CD4-positive, alpha-beta T cell treated with Interleukin-10 for 1 hour (primary cell): ENCODE measurements at regions not wholly inside any gene's neighbourhood (a gene's known extent, or its start where the extent isn't known, plus 50 kb on each side); places are given as distances from the start of the nearest gene placed in this dataset.

Experiments used
- DNase-seq: peaks from one replicate; pipeline ENCODE4 v3.0.0-alpha.2; 2020

DNA sequence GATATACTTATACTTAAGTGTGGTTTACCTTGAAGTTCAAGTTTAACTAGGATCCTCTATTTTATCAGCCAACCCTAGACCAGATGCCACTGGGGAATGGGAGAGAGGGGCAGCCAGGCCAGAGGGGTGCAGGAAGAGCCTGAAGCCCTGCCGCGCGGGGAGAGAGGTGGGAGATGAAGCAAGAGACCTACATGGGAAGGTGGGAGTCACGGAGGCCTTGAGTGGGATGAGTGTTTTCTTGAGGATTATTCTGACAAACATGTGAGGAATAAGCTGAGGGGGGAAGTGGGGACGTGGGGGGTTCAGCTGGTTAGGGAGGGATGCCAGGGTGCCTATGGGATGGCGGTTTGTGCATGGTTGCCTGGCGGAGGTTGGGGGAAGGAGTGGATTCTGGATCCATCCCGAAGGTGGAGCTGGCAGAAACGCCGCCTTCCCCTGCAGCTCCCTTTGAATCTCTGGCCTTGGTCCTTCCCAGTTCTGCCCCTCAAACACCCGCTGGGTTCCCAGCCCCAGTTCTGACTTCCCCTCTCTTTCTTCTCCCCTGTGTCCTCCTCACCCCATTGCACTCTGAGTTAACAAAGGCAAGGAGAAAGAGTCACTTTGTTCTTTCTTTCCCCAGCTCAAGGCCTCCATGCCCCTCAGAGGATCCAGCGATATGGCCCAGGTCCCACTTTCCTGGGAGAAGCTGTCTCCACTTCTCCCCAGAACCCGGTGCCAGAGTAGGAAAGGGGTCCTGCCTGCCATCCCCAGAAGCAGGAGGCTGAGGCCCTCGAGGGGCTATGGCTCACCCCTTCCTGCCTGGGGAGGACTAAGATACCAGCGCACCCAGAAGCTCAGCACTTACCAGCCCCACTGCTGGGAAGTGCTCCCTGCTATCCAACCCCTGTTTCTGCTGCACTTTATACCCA is 274.2 kb downstream of the UACA start:
- DNase-seq: no peak

DNA sequence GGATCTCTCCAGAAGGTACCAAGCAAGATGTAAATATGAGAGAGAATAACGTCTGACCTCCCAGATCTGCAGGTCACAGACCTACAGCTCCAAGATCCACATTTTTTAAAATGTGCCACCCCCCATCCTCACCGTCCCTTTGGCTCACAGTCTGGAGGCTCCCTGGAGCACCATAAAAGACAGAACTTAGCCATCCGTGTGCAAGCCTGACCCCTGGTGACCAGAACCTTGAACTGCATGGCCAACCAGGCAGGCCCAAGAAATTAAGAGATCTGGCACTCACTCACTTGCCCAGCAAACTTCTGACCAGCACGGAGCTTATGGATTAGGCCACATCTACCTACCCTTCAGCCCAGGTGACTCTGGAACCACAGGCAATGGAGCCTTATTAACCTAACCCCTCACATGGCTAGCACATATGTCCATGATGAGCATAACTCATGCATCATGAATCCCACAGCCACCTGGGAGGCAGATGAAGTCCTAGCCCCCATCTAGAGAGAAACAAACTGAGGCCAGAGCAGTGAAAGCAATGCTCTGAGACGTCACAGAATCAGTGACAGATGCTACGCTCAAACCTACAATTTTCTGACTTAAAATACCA is 275.3 kb downstream of the UACA start:
- DNase-seq: peak; percentile 80

DNA sequence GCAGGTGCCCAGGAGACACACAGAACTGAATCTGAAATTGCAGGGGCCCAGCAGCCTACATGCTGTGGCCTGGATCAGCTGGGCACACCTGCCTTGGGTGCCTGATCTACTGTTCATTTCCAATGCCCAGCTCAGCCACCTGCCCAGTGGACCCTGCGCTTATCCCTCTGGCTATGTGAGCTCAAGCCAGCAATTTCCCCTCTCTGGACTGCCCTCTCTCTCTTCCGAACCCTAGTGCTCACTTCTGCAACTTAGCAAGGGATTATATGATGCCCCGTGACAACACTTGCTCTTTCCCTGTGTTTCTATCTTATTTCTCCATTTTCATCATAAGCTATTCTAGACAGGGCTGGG is 276.0 kb downstream of the UACA start:
- DNase-seq: no peak

DNA sequence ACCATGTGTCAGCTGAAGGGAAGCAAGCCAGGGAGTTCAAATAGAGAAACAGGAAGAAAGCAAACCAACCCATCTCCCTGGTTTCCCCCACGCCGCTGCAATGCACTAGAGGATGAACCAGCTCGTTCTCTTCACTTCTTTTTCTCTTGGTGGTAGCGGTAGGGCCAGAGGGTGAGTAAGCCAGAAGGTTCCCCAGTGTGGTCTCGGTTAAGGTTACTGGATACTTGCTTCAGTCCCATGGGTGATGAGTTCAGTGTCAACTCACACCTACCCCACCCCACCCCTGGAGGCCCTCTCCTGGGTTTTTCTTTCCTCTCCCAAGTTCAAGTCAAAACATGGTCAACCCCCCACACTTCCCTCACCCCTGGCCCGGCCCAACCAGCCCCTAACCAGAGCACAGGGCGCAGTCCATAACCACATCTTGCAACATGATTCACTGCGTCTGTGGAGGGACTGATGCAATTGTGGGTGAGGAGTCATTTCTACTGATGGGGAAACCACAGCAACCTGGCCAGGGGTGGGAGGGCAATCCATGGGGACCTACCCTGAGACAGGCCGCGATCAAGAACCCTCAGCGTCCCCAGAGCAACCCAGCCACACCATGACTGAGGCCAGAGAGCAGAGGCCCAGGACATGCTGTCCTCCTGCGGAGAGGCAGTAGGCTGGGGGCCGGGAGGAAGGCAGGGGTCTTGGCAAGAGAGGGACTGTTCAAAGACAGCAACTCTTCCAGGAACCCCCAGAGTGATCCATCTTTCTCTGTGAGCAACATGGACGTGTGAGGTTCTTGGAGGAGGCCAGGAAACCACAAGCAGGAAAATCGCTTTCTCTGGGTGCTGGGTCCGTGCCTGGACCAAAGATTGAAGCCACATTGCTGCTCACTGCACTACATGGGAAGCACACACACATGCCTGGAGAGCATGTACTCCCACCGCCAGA is 276.6 kb downstream of the UACA start:
- DNase-seq: peak; percentile 45

DNA sequence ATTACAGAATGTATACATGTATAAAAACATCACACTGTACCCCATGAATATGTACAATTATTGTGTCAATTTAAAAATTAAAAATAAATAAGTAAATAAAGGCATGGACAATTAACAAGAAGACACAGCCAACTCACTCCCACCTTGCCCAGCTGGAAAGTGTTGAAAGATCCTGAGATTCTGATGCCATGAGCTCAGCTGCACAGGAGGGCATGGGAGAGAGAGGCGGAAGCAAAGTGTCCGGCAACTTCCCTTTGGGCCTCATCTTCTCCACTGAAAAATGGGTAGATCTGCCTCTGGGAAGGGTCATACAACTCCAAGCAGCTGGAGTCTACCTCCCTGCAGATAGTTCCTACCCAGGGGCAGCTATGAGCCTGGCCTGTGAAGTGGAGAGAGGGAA is 277.3 kb downstream of the UACA start:
- no peak for DNase-seq

DNA sequence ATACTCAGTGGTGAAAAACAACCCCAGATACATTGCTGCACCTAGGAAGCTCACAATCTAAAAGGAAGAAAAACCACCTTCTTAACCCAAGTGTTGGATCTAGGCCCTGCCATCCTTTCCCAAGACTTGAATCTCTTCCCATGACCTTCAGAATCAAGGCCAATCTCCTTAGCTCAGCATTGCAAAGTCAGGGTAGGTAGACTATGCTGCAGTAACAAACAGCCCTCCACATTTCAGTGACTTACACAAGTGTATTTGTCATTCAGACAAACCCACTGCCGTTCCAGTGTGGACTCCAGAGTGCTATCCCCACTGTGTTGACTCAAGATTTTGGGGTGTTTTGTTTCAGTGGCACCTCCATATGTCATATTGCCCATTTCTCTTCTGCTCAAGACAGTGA is 278.4 kb downstream of the UACA start:
- no peak for DNase-seq

DNA sequence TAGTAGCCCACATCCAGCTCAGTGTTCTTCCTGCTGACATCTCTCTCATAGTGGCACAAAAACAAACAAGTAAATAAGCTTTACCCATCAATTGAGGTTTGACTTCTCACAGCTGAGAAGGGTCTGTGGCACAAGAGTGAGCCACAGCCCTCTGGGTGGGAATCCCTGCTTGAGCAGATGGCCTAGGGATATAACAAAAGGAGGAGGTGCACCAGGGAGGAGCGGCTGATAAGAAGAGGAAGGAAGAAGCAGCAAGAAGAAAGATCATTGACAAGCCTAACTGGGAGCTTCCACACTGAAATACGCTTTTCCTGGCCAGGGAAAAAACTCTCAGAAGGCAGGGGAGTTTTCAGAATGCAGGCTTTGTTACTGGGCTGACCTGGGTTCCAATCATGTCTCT is 279.8 kb downstream of the UACA start:
- DNase-seq: no peak

DNA sequence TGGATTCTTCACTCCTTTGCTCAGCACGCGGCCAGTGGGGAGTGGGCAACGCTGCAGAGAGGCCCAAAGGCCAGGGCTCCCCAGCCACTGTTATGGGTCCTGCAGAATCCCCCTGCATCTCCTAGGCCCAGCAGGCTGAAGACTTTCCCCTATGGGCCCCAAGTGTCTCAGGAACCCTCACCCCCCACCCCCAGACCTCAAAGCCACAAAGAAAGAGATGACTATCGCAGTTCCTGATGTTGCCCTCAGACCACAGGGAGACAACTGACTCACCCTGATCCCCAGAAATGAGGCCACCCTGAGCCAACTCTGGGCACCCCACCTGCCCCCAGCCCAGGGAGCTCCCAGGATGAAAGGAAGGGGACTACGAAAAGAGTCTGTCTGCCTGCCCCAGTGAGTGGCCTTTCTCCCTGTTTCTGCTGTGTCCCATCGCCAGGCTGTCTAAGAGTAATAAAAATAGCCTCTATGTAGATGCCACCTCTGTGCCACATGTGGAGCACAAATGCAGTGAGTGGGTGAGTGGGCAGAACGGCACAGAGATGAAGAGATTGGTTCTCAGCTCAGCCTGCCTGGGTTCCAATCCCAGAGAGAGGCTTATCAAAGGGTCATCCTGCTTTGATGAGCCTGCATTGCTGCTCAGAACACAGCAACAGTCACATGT is 283.0 kb downstream of the UACA start:
- DNase-seq: peak; percentile 60

DNA sequence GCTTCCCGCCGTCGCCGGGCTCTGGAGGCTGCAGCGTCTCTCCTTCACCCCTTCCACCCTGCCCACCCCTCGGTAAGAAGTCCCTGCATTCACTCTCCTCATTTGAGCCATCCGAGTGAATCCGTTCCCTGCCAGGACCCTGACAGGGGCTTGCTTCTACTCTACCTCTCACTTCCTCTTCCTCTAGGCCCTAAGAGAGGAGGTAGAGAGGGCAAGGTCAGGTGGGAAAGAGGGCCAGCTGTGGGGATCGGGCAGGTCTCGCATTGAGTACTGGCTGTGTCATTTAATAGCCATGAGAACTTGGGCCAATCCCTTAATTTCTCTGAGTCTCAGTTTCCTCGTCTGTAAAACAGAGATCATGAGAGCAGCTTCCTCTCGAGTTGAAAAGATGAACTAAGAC is 283.6 kb downstream of the UACA start:
- no peak for DNase-seq

DNA sequence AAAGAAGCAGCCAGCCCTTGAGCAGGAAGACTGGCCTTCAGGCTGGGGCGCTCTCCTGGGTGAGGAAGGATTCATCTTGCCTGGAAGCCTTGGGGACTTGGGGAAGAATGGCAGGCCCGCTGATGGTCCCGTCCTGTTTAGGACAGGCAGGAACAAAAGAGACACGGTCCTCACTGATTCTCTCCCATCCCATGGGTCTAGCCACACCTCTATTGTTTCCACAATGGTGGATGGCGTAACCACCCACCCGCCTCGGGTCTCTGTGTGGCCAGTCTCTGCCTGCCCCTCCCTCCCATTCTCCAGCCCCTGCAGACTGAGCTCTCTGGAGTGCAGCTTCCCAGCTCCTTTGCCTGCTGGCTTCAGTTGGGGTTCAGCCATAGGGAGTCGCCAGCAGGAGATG is 284.3 kb downstream of the UACA start:
- DNase-seq: no peak

DNA sequence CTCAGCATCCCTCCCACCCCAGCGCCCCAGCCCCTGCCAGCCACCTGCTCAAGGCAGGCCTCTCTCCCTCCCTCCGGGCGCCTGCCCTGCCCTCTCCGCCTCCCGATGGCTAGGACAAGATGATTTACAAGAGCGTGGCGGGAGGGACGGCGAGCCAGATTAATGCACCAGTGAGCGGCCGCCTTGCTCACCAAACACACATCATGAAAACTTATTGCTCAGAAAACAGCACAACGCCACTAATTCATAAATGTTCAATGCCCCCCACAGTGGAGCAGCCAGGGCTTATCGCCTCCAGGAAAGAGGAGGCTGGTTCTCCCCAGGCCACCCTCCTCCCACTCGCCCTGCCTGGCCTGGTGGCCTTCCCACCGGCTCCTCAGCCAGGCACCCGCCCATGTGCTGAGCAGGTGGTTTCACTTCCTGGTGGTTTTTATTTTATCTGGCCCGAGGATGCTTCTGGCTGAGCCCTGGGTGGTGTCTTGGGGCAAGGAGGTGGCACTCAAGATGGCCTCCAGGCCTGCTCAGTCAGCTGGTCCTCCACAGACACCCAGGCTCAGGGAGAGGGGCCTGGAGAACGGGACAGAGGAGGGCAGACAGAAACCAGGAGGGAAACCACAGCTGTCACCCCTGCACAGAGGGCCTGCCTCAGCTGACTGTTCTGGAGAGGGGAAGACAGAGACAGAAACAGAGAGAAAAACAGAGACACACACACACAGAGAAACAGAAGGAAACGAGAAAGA is 284.9 kb downstream of the UACA start:
- DNase-seq: peak; percentile 27

DNA sequence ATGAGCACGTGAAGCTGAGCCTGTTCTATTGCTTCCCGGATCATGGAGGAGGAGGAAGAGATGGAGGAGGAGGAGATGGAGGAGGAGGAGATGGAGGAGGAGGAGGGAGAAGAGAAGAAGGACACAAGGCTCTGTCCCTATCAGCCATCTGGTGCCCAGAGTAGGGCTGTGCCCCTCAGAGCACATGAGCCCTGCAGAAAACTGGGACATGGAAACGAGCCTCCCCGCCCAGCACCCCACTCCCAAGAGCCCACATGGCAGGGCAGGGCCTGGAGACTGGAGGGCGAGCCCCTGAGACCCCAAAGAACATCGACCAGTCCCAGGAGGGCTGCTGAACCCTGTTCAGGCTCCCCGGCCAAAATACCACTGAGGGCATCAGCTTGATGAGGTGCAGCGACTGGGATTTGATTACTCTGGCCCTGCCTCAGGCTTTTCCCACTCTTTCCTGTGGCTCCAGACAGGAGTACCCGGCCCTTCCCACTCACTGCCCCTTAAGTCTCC is 285.6 kb downstream of the UACA start:
- no peak for DNase-seq

DNA sequence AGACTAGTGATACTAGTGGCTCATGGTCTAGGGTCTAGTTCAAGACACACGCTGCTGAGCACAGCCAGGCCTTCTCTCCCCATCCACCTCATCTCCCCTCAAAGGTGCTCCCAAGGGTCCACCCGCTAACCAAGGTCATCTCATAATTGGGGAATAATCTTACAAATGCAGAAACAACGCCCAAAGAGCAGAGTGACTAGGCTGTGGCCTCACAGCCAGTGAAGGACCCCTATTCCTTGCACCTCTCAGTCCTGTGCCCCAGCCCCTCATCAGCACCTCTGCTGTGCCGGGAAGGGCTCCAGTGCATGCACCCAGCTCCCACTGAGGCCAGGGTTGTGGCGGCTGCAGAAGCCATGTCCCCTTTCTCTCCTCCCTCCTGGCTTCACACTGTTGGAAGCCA is 286.9 kb downstream of the UACA start:
- no peak for DNase-seq

DNA sequence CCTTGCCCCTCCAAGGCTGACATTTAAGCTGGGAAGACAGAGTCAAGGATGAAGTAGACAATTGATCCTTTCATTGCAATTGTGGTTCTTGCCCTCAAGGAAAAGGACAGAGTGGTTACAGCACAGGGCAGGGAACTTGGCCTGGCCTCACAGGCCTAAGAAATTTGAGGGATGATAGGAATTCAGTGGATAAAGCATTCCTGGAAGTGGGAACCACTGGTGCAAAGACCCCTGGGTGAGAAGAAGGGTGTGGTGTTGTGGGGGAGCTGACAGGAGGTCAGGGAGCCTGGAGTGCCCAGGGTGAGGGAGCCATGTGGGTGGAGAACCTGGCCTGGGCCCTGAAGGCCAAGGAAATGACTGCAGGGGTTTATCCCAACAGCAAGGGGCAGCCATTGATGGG is 287.4 kb downstream of the UACA start:
- DNase-seq: no peak

DNA sequence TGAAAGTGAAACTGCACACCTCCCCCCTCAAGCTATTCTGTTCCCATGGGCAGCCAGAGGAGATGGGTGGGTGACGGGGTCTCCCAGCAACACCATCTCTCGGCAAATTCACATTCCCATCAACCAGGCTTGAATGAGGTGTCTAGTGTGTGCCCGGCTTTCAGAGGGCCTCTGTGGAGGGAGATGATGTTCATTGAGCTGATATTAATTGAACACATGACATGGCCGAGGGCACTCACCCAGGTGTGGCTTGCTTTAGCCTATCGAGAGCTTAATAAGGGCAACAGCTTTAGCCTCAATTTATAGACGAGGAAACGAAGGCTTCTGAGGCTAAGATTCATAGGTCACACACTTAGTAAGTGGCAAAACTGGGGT is 288.0 kb downstream of the UACA start:
- DNase-seq: no peak

DNA sequence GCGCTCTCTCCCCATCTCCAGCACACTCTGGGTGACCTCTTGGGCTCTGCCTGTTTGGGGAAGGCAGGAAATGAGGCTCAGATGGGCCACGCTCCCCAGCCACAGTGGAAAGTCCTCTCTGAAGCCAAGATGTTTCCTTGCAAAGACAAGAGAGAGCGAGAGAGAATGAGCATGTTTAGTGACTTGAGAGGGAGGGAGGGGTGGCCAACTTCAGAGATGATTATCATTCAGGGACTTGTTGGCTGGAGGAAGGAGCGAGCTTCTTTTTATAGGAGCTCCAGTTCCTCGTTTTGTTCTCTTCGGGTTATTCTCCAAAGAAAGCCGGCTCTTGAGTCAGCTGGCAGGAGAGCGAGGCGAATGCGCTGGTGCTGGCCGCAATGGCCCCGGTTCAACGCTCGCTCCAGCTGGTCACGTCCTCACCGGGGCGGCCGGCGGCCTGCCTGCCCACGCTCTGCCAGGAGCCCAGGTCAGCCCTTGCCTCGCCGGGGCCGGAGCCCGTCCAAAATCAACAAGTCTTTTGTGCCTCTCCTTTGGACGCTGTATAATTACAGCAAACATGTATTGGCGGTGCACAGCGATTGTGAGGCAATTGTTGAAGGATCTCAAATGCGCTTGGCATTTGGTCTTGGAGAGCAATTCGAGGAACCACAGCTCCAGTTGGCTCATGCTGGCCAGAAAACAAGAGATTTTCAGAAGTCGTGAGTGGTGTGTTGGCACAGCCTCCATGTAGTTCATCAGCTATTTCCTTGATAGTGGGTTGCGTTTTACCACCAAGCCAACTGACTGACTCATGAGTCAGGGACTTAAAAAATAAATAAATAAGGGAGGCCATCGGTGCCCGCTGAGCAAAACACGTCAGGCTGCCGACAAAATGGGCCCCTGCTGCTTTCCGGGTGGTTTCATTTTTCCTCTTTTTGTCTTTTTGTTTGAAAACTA is 288.6 kb downstream of the UACA start:
- DNase-seq: peak; percentile 30

DNA sequence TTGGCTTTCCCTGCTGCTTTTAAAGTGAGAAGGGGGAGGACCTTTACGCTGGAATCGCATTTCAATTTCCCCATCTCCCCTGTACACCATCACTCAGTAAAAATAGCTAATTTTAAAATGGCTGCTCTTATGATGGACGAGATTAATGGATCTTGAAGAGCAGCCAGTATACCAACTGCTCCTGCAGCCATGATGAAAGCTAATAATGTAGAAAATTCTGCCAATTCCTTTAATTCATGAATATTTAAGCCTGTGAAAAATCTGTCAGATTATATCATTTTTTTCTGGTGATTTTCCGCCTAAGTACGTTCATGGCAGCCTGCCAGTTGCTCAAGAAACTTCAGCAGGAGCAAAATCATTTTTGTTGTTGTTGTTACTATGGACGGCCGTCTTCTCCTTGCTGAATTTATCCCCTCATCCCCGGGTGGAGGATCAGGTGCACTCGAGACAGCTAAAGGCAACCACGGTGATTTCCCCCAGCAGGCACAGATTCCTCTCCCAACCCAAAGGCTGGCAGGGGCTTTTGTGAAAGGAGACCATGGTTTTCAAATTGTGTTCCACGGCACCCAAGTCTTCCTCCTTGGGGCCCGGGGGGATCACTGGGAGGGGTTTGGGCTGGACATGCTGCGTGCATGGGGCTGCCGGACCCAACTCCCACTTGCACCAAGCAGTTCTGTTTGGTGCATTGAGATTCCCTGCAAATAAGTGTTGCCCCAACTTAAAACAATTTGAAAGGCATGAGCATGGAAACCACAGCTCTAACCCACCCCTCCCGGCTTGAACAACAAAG is 289.6 kb downstream of the UACA start:
- no peak for DNase-seq

DNA sequence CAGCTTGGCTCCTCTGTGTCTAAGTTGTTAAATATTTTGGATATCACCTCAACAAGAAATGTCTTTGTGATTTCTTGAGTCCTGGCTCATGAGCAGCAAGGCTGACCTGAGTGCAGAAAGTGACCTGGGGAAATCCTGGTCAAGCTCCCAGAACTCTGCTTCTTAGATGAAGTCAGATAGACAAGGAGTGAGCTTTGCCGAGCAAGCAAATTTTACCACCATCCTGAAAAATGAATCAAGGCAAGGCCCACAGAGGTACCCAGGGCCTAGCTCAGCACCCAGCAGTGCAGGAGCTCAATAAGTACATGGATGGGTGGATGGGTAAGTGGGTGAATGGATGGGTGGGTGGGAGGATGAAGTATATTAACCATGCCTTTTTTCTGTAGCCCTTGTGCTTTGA is 291.8 kb downstream of the UACA start:
- no peak for DNase-seq

DNA sequence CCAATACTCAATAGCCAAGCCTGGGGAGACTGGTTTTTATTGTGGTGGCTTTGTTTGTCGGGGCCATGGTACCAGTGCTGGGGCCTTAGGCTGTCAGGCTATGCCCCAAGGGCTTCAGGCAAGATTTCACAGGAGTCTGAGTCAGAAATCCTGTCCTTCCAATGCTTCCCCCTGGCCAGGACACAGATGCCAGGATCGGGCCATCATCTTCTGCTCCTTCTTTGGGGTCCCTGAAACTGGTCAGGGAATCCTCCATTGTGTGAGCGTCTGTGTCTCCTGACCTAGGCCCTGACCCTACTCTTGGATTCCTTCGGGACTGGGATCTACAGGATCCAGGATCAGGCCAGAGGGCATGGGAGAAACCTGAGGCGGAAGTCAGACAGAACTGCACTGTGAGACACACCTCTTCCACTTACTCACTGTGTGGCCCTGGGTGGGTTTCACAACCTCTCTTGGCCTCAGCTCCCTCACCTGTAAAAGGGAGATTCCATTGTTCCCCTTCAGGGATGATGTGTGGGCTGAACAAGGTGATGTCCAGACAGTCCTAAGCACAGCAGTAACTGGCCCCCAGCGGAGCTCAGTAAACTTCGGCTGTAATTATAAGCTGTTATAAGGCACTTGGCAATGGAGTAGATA is 292.7 kb downstream of the UACA start:
- DNase-seq: no peak
